GM19468 (cell line): ENCODE measurements at regions not wholly inside any gene's neighbourhood (a gene's known extent, or its start where the extent isn't known, plus 50 kb on each side); places are given as distances from the start of the nearest gene placed in this dataset.

Source experiments
- ATAC-seq: cut with Tn5 transposase; IDR thresholded peaks from one replicate; pipeline ENCODE4 v1.9.1; 2021; ENCODE audit warnings: mild to moderate bottlenecking, moderate library complexity, moderate number of reproducible peaks; ENCODE audit not compliant: unreplicated experiment; ENCODE audit errors: extremely low read depth

- ATAC-seq, result no peak
Observed at GRCh38 chr10:131003455-131003854, 308.1 kb downstream of the TCERG1L start.

GRCh38 chr10:131004276-131004675 lies 307.2 kb downstream of the TCERG1L start:
- ATAC-seq, result no peak

- ATAC-seq, result no peak
Observed at GRCh38 chr10:131006458-131007256, 304.9 kb downstream of the TCERG1L start.

- no peak for ATAC-seq
Observed at GRCh38 chr10:131009791-131010190, 301.7 kb downstream of the TCERG1L start.

- ATAC-seq, result no peak
Observed at GRCh38 chr10:131010965-131011575, 300.5 kb downstream of the TCERG1L start.

- no peak for ATAC-seq
Observed at GRCh38 chr10:131011936-131012640, 299.4 kb downstream of the TCERG1L start.

GRCh38 chr10:131012641-131012985 lies 298.9 kb downstream of the TCERG1L start:
- ATAC-seq, result no peak

GRCh38 chr10:131013281-131013912 lies 298.1 kb downstream of the TCERG1L start:
- ATAC-seq, result no peak

GRCh38 chr10:131014271-131014670 lies 297.2 kb downstream of the TCERG1L start:
- no peak for ATAC-seq

- ATAC-seq, result no peak
Observed at GRCh38 chr10:131015271-131015670, 296.2 kb downstream of the TCERG1L start.

- ATAC-seq, result no peak
Observed at GRCh38 chr10:131016556-131016955, 295.0 kb downstream of the TCERG1L start.

GRCh38 chr10:131017566-131018285 lies 293.8 kb downstream of the TCERG1L start:
- no peak for ATAC-seq

GRCh38 chr10:131018886-131019500 lies 292.5 kb downstream of the TCERG1L start:
- ATAC-seq, result no peak

GRCh38 chr10:131019696-131020095 lies 291.8 kb downstream of the TCERG1L start:
- no peak for ATAC-seq

- no peak for ATAC-seq
Observed at GRCh38 chr10:131020775-131021174, 290.7 kb downstream of the TCERG1L start.

GRCh38 chr10:131021246-131021895 lies 290.1 kb downstream of the TCERG1L start:
- no peak for ATAC-seq

- ATAC-seq, result no peak
Observed at GRCh38 chr10:131021969-131022368, 289.6 kb downstream of the TCERG1L start.

GRCh38 chr10:131022369-131022768 lies 289.2 kb downstream of the TCERG1L start:
- no peak for ATAC-seq

GRCh38 chr10:131022981-131023380 lies 288.5 kb downstream of the TCERG1L start:
- no peak for ATAC-seq
